ENCODE measurements at regions not wholly inside any gene's neighbourhood (a gene's known extent, or its start where the extent isn't known, plus 50 kb on each side); places are given as distances from the start of the nearest gene placed in this dataset.

GRCh38 chr9:14389657-14390056, 75.7 kb upstream of the NFIB start:
- no peak for TF ChIP-seq POLR2AphosphoS5 (IDR thresholded peaks at IDR 0.05; ENCODE audit: low read depth)
- no peak for TF ChIP-seq CTCF (conservative IDR thresholded peaks at IDR 0.05; ENCODE audit: low read depth in 2 of 2)
- no peak for TF ChIP-seq EZH2phosphoT487 (IDR thresholded peaks at IDR 0.05; ENCODE audit: unreplicated experiment)
- no peak for TF ChIP-seq REST (IDR thresholded peaks at IDR 0.05; ENCODE audit: unreplicated experiment)
- no peak for TF ChIP-seq EZH2 (IDR thresholded peaks at IDR 0.05; ENCODE audit: low read depth, unreplicated experiment)
- no peak for TF ChIP-seq CREB1 (CRISPR knock-in tag; IDR thresholded peaks at IDR 0.05; ENCODE audit: low read depth)
- TF ChIP-seq ETS1 (IDR thresholded peaks at IDR 0.05) = no peak
- TF ChIP-seq JUNB (IDR thresholded peaks at IDR 0.05; ENCODE audit: unreplicated experiment) = no peak
